SK-N-SH (cell line): ENCODE measurements at regions not wholly inside any gene's neighbourhood (a gene's known extent, or its start where the extent isn't known, plus 50 kb on each side); places are given as distances from the start of the nearest gene placed in this dataset.

ENCODE experiments used
- CTCF ChIA-PET: fragments of 300-600, 350-600 bp; formaldehyde crosslinking; extraction: SDS; loops from one replicate; lab custom pipeline; 2021; lab: Yijun Ruan, JAX
- POLR2A ChIA-PET: fragments of 350-600 bp; sonication (Branson Sonifier 250); formaldehyde crosslinking; extraction: SDS; loops from one replicate; lab custom pipeline; 2020; ENCODE audit warnings: antibody characterized with exemption, inconsistent platforms; lab: Yijun Ruan, JAX
- DNase-seq: peaks from one replicate; pipeline ENCODE4 v3.0.0; 2012
- H2AFZ ChIP-seq: fragments of 200-600 bp; sonication (generic); 2 replicates; pipeline ENCODE4 v1.8.1; 2016; ENCODE audit warnings: antibody characterized with exemption, mild to moderate bottlenecking, low read depth
- H3F3A ChIP-seq: fragments of 200-600 bp; sonication (generic); replicated peaks from 2 replicates; pipeline ENCODE3; 2016; ENCODE audit warnings: antibody characterized with exemption, mild to moderate bottlenecking; ENCODE audit not compliant: insufficient read depth
- H3K27ac ChIP-seq, 2 experiments: fragments of 200-500 bp in 1 of 2; fragments of 200-600 bp in 1 of 2; sonication (Bioruptor generic) in 1 of 2; sonication (generic), shearing (Covaris generic) in 1 of 2; 2 replicates each; pipeline versions ENCODE4 v1.5.1 to v1.6.1; 2014 to 2016; ENCODE audit warnings: low read depth in 2 of 2, inconsistent platforms in 1 of 2, low read length in 1 of 2, mild to moderate bottlenecking in 1 of 2, mixed read lengths in 1 of 2
- H3K27me3 ChIP-seq: fragments of 200-600 bp; sonication (generic), shearing (Covaris generic); 2 replicates; pipeline ENCODE4 v1.6.1; 2016; ENCODE audit warnings: mixed run types; ENCODE audit not compliant: insufficient read depth
- H3K36me3 ChIP-seq, 2 experiments: fragments of 200-500 bp in 1 of 2; fragments of 200-600 bp in 1 of 2; sonication (Bioruptor generic) in 1 of 2; sonication (generic) in 1 of 2; replicated peaks in 1 of 2; 2 replicates each; pipeline versions ENCODE3 to v1.5.1; 2014 to 2016; ENCODE audit warnings: low read length in 1 of 2, mild to moderate bottlenecking in 1 of 2; ENCODE audit not compliant: insufficient read depth in 2 of 2, control insufficient read depth in 1 of 2
- H3K4me1 ChIP-seq, 2 experiments: fragments of 200-500 bp in 1 of 2; fragments of 200-600 bp in 1 of 2; sonication (Bioruptor generic) in 1 of 2; sonication (generic), shearing (Covaris generic) in 1 of 2; 2 replicates each; pipeline versions ENCODE4 v1.5.1 to v1.6.1; 2014 to 2016; ENCODE audit warnings: low read depth in 1 of 2, low read length in 1 of 2, mixed run types in 1 of 2; ENCODE audit not compliant: insufficient read depth in 2 of 2, control insufficient read depth in 1 of 2
- H3K4me2 ChIP-seq: fragments of 200-600 bp; sonication (generic), shearing (Covaris generic); 2 replicates; pipeline ENCODE4 v1.6.1; 2017; ENCODE audit warnings: mixed run types
- H3K4me3 ChIP-seq, 2 experiments: fragments of 200-500 bp in 1 of 2; fragments of 200-600 bp in 1 of 2; sonication (Bioruptor generic) in 1 of 2; sonication (generic), shearing (Covaris generic) in 1 of 2; 2 replicates each; pipeline versions ENCODE4 v1.5.1 to v1.8.1; 2014 to 2016; ENCODE audit warnings: low read depth in 2 of 2, inconsistent platforms in 1 of 2, low read length in 1 of 2, mild to moderate bottlenecking in 1 of 2, mixed read lengths in 1 of 2, moderate library complexity in 1 of 2
- H3K79me2 ChIP-seq: fragments of 200-600 bp; sonication (generic); 2 replicates; pipeline ENCODE4 v1.8.1; 2017; ENCODE audit warnings: mild to moderate bottlenecking; ENCODE audit not compliant: insufficient read depth
- H3K9ac ChIP-seq: fragments of 200-600 bp; sonication (generic); 2 replicates; pipeline ENCODE4 v1.6.1; 2017; ENCODE audit warnings: mixed run types
- H3K9me2 ChIP-seq: fragments of 200-600 bp; sonication (generic); 2 replicates; pipeline ENCODE4 v1.6.1; 2017; ENCODE audit warnings: mixed run types
- H3K9me3 ChIP-seq: fragments of 200-600 bp; sonication (generic); 2 replicates; pipeline ENCODE4 v1.6.1; 2017; ENCODE audit warnings: mixed run types, mild to moderate bottlenecking, moderate library complexity
- H4K20me1 ChIP-seq: fragments of 200-600 bp; sonication (generic); 2 replicates; pipeline ENCODE4 v1.6.1; 2017; ENCODE audit warnings: mild to moderate bottlenecking, mixed run types; ENCODE audit not compliant: insufficient read depth
- CHD2 ChIP-seq: fragments of 150-350 bp; IDR thresholded peaks from 2 replicates; pipeline ENCODE4 v1.6.1; 2018; ENCODE audit warnings: low read length; ENCODE audit not compliant: partially characterized antibody
- ELF1 ChIP-seq: IDR thresholded peaks from 2 replicates; pipeline ENCODE4 v1.4.0; 2012
- FOXJ3 ChIP-seq: sonication (generic); formaldehyde crosslinking; IDR thresholded peaks from 2 replicates; pipeline ENCODE4 v1.5.1; 2020; ENCODE audit warnings: mild to moderate bottlenecking, missing genetic modification reagents
- FOXM1 ChIP-seq: IDR thresholded peaks from 2 replicates; pipeline ENCODE4 v1.4.0; 2012; ENCODE audit warnings: low read depth, mild to moderate bottlenecking
- IRF3 ChIP-seq: fragments of 150-350 bp; IDR thresholded peaks from 2 replicates; pipeline ENCODE4 v1.6.1; 2016; ENCODE audit warnings: mild to moderate bottlenecking, low read depth, low read length
- MAX ChIP-seq: IDR thresholded peaks from 2 replicates; pipeline ENCODE4 v1.4.0; 2012; ENCODE audit warnings: low read depth
- MXI1 ChIP-seq: IDR thresholded peaks from 2 replicates; pipeline ENCODE4 v1.6.1; 2012; ENCODE audit warnings: mild to moderate bottlenecking, low read depth, low read length, improper control_type of control experiment
- PBX3 ChIP-seq: IDR thresholded peaks from 2 replicates; pipeline ENCODE4; 2012
- REST ChIP-seq: IDR thresholded peaks from 2 replicates; pipeline ENCODE4 v1.6.1; 2012; ENCODE audit warnings: mild to moderate bottlenecking, low read depth, low read length, moderate library complexity
- RFX5 ChIP-seq: IDR thresholded peaks from 2 replicates; pipeline ENCODE4 v1.6.1; 2012; ENCODE audit warnings: mild to moderate bottlenecking, improper control_type of control experiment, low read length
- RXRA ChIP-seq: IDR thresholded peaks from 2 replicates; pipeline ENCODE4 v1.4.0; 2012; ENCODE audit warnings: low read depth, mild to moderate bottlenecking, borderline replicate concordance
- SIN3A ChIP-seq: IDR thresholded peaks from 2 replicates; pipeline ENCODE4 v1.6.1; 2012; ENCODE audit warnings: low read depth, mild to moderate bottlenecking, low read length, moderate library complexity, borderline replicate concordance
- SMC3 ChIP-seq: IDR thresholded peaks from 2 replicates; pipeline ENCODE4 v1.6.1; 2012; ENCODE audit warnings: low read depth, low read length, improper control_type of control experiment
- TCF12 ChIP-seq: IDR thresholded peaks from 2 replicates; pipeline ENCODE4 v1.4.0; 2012
- USF1 ChIP-seq: IDR thresholded peaks from 2 replicates; pipeline ENCODE4 v1.4.0; 2012; ENCODE audit warnings: low read depth, borderline replicate concordance
- YY1 ChIP-seq: IDR thresholded peaks from 2 replicates; pipeline ENCODE4 v1.4.0; 2012; ENCODE audit warnings: low read depth, mild to moderate bottlenecking
- WGBS: methylation state at CpG from one replicate; pipeline ENCODE4 v1.1.6; 2017; ENCODE audit warnings: low lambda C conversion rate; 5-methylcytosine and 5-hydroxymethylcytosine counted together

GRCh38 chr2:75408771-75409170, 152.0 kb downstream of the EVA1A start:
- no peak overlapping the region for H2AFZ ChIP-seq
- no peaks in the 10 kb centered on the region for H3F3A ChIP-seq
- no peak overlapping the region for H3K27ac ChIP-seq
- H3K9me3 ChIP-seq = 0 out of 2 replicates have a peak, but pooled peaks cover 4% of the 10 kb centered on the region
- H3K4me3 ChIP-seq = no peak overlapping the region
- no peaks in the 10 kb centered on the region; the same call in 1 of the 2 replicates for H3K27me3 ChIP-seq
- H3K9me2 ChIP-seq = no peaks in the 10 kb centered on the region
- H3K79me2 ChIP-seq = no peaks in the 10 kb centered on the region
- TF ChIP-seq SMC3 (no peak), SIN3A (no peak), RFX5 (no peak), REST (no peak), TCF12 (no peak)
- H3K9ac ChIP-seq = no peak overlapping the region
- no peaks in the 10 kb centered on the region for H3K36me3 ChIP-seq
- ChIA-PET CTCF (interaction anchor here (0.8 to 1.6 kb wide), 5 partner anchors 8 to 489 kb away, joined by 3 to 8 read pairs (median 4); partner anchors contain the start of gene TACR1), POLR2A (no interaction called here)
- no peaks in the 10 kb centered on the region for H3K4me1 ChIP-seq
- DNase-seq = no peak
- H4K20me1 ChIP-seq = no peaks in the 10 kb centered on the region
- no peak overlapping the region for H3K4me2 ChIP-seq

- H3F3A ChIP-seq = no peaks in the 10 kb centered on the region
- POLR2A ChIA-PET = no interaction called here
- no peaks in the 10 kb centered on the region for H3K9me2 ChIP-seq
- 43% methylated on average over 3 of the region's 3 CpGs for WGBS
- no peak for TF ChIP-seq FOXM1
- TF ChIP-seq PBX3 = no peak
- TF ChIP-seq USF1 = no peak
- TF ChIP-seq SIN3A = no peak
- no peak for TF ChIP-seq MAX
- no peak for TF ChIP-seq ELF1
- TF ChIP-seq TCF12 = no peak
- TF ChIP-seq CHD2 = no peak
- no peak for TF ChIP-seq RXRA
- TF ChIP-seq FOXJ3 (CRISPR knock-in tag) = no peak
- TF ChIP-seq IRF3 = no peak
- TF ChIP-seq MXI1 = no peak
- TF ChIP-seq YY1 = no peak
- TF ChIP-seq, all 33 proteins: peak for 0
- H3K4me3 ChIP-seq = no peak overlapping the region
- CTCF ChIA-PET = interaction anchor here (0.9 to 1.5 kb wide), 3 partner anchors 208 to 488 kb away, joined by 3 to 8 read pairs (median 3); partner anchors contain the start of gene TACR1
- no peaks in the 10 kb centered on the region for H3K79me2 ChIP-seq
- no peaks in the 10 kb centered on the region for H4K20me1 ChIP-seq
- H2AFZ ChIP-seq = no peak overlapping the region
- H3K4me1 ChIP-seq = no peaks in the 10 kb centered on the region
- no peak overlapping the region for H3K27ac ChIP-seq
- H3K9me3 ChIP-seq = 0 out of 2 replicates have a peak, but pooled peaks cover 4% of the 10 kb centered on the region
- DNase-seq = no peak
- no peaks in the 10 kb centered on the region for H3K36me3 ChIP-seq
- no peaks in the 10 kb centered on the region for H3K27me3 ChIP-seq
- H3K9ac ChIP-seq = no peak overlapping the region
- no peak overlapping the region for H3K4me2 ChIP-seq
Observed at GRCh38 chr2:75407038-75407530, 153.7 kb downstream of the EVA1A start.
